Spleen (tissue), 11 donors: ENCODE measurements at regions not wholly inside any gene's neighbourhood (a gene's known extent, or its start where the extent isn't known, plus 50 kb on each side); places are given as distances from the start of the nearest gene placed in this dataset.

Source experiments
- DNase-seq: peaks from one replicate; pipeline ENCODE4 v3.0.0-alpha.2; 2020
- H3K27ac ChIP-seq, 8 donors: fragments of 200-600 bp; sonication (generic) in 7 of 8; 1 replicate in 4 of 8; 2 replicates in 4 of 8; pipeline versions ENCODE4 v1.5.0 to v1.8.0; 2016 to 2021; ENCODE audit warnings: inconsistent platforms in 4 of 8, mild to moderate bottlenecking in 4 of 8, moderate library complexity in 1 of 8
- H3K27me3 ChIP-seq, 7 donors: fragments of 200-600 bp; sonication (generic) in 6 of 7; replicated peaks in 1 of 7; 1 replicate in 4 of 7; 2 replicates in 3 of 7; pipeline versions ENCODE4 v1.5.0 to v1.8.0; 2016 to 2021; ENCODE audit warnings: inconsistent platforms in 3 of 7, mild to moderate bottlenecking in 1 of 7
- H3K36me3 ChIP-seq, 6 donors: fragments of 200-600 bp; sonication (generic) in 5 of 6; 1 replicate in 4 of 6; 2 replicates in 2 of 6; pipeline versions ENCODE4 v1.5.0 to v1.8.0; 2016 to 2021; ENCODE audit warnings: inconsistent platforms in 2 of 6
- H3K4me1 ChIP-seq, 6 donors: fragments of 200-600 bp; sonication (generic) in 5 of 6; 1 replicate in 3 of 6; 2 replicates in 3 of 6; pipeline versions ENCODE4 v1.5.0 to v1.8.0; 2016 to 2021; ENCODE audit warnings: inconsistent platforms in 3 of 6
- H3K4me3 ChIP-seq, 8 donors: fragments of 200-600 bp; sonication (generic) in 7 of 8; 1 replicate in 4 of 8; 2 replicates in 4 of 8; pipeline versions ENCODE4 v1.5.0 to v1.8.0; 2016 to 2021; ENCODE audit warnings: inconsistent platforms in 4 of 8, mild to moderate bottlenecking in 4 of 8, moderate library complexity in 2 of 8
- H3K9me3 ChIP-seq, 8 donors: fragments of 200-600 bp; sonication (generic) in 7 of 8; 1 replicate in 4 of 8; 2 replicates in 4 of 8; pipeline versions ENCODE4 v1.5.0 to v1.8.0; 2016 to 2021; ENCODE audit warnings: inconsistent platforms in 4 of 8
- POLR2A ChIP-seq, 3 donors: fragments of 450-650 bp; IDR thresholded peaks; one replicate each; pipeline ENCODE4 v1.5.1; 2017; ENCODE audit warnings: antibody characterized with exemption in 3 of 3, mild to moderate bottlenecking in 1 of 3
- POLR2AphosphoS5 ChIP-seq, 3 donors: sonication (generic); formaldehyde crosslinking; IDR thresholded peaks; one replicate each; pipeline ENCODE4 v1.5.1; 2017; ENCODE audit warnings: antibody characterized with exemption in 3 of 3
- WGBS, 5 donors: extraction: QIAGEN DNeasy Blood & Tissue Kit in 3 of 5; methylation state at CpG; one replicate each; pipeline versions ENCODE4 v1.1.5 to v1.1.7; 2013 to 2018; 5-methylcytosine and 5-hydroxymethylcytosine counted together
- intact Hi-C: fragments of 100-400 bp; cut with DNase I; formaldehyde crosslinking; loops from one replicate; pipeline ENCODE4 v1.15.0; 2023; ENCODE audit warnings: low total_unique reads
- TF ChIP-seq, protein P1 (sequence below), 11 experiments: fragments of 200-600 bp in 7 of 11; fragments of 450-650 bp in 4 of 11; sonication (generic) in 4 of 11; IDR thresholded peaks in 8 of 11; conservative IDR thresholded peaks in 3 of 11; 1 replicate in 7 of 11; 2 replicates in 4 of 11; pipeline versions ENCODE4 v1.4.0 to v1.8.0; 2016 to 2021; ENCODE audit warnings: antibody characterized with exemption in 11 of 11, inconsistent platforms in 4 of 11, mild to moderate bottlenecking in 1 of 11
- donor health status: healthy with polysubstance abuse.
- donor health status: DM: no; HTN: no; CAD: no; lungs with moderate emphysema.
- donor health status: DM: no; HTN: no; CAD: no.
- donor health status: Bipolar disorder and iron deficiency.
- donor health status: healthy.
- donor health status: DM: no; HTN: no; CAD: no.
- donor health status: DM: yes; HTN: yes; CAD: no.

DNA sequence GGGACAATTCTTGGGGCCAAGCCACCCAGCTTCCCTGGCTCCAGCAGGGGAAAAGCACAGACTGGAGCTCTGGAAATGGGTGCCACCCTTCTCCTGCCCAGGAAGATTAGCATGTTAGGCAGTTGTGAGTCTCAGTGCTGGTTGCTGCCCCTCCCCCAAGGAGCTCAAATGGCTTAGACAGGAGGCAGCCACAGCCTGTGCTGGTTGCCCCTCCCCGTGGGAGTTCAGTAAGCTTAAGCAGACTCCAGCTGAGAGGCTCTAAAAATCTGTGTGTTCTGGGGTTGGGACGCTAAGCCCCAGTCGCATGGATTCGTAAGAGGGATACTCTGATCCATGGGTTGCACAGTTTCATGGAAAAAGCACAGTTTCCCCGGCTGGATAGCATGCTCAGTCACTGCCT, 92.7 kb upstream of the NDST3 start:
- 54 to 92% (median 79%) methylated on average over 5 of the region's 5 CpGs for WGBS, 5 donors
- Histone ChIP-seq H3K9me3 (peaks cover 0 to 18% (median 0%) of the 10 kb centered on the region in 8 donors), H3K4me1 (no peaks in the 10 kb centered on the region), H3K27me3 (no peaks in the 10 kb centered on the region), H3K27ac (no peak overlapping the region), H3K36me3 (no peaks in the 10 kb centered on the region), H3K4me3 (no peak overlapping the region)
- intact Hi-C loops, result no loop called here
- no peak for TF ChIP-seq POLR2AphosphoS5 (IDR thresholded peaks at IDR 0.05)
- TF ChIP-seq, protein P1, sequence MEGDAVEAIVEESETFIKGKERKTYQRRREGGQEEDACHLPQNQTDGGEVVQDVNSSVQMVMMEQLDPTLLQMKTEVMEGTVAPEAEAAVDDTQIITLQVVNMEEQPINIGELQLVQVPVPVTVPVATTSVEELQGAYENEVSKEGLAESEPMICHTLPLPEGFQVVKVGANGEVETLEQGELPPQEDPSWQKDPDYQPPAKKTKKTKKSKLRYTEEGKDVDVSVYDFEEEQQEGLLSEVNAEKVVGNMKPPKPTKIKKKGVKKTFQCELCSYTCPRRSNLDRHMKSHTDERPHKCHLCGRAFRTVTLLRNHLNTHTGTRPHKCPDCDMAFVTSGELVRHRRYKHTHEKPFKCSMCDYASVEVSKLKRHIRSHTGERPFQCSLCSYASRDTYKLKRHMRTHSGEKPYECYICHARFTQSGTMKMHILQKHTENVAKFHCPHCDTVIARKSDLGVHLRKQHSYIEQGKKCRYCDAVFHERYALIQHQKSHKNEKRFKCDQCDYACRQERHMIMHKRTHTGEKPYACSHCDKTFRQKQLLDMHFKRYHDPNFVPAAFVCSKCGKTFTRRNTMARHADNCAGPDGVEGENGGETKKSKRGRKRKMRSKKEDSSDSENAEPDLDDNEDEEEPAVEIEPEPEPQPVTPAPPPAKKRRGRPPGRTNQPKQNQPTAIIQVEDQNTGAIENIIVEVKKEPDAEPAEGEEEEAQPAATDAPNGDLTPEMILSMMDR (IDR thresholded peaks at IDR 0.05 in 8 of 11, conservative IDR thresholded peaks at IDR 0.05 in 3 of 11), result no peak
- TF ChIP-seq POLR2A (IDR thresholded peaks at IDR 0.05), result no peak
- no peak for DNase-seq

DNA sequence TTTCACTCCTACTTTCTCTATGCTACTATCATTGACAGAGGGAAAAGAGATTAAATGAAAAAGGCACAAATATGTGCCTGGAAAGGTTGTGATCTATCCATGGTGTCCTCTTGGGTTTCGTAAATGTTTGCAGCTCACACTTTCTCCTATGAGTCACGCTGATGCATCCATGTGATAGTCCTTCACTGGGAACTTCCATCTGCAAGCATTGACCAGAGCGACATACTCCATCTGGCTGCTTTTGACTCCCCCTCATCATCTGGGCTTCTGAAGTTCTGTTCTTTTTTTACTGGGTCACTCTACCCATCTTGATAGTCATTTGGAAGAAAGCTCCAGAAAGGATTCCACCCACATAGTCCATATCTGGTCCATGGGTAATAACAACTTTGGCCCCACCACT, 84.7 kb upstream of the NDST3 start:
- H3K9me3 ChIP-seq, result peaks cover 0 to 6% (median 0%) of the 10 kb centered on the region in 8 donors
- TF ChIP-seq POLR2AphosphoS5 (IDR thresholded peaks at IDR 0.05) (no peak), POLR2A (IDR thresholded peaks at IDR 0.05) (no peak)
- TF ChIP-seq, protein P1 (IDR thresholded peaks at IDR 0.05 in 8 of 11, conservative IDR thresholded peaks at IDR 0.05 in 3 of 11), result no peak
- H3K4me1 ChIP-seq, result no peaks in the 10 kb centered on the region
- WGBS, 5 donors, result 60 to 79% (median 71%) methylated on average over 3 of the region's 3 CpGs
- intact Hi-C loops, result no loop called here
- no peak overlapping the region for H3K4me3 ChIP-seq
- H3K27ac ChIP-seq, result no peak overlapping the region
- no peaks in the 10 kb centered on the region for H3K36me3 ChIP-seq
- DNase-seq, result no peak
- no peaks in the 10 kb centered on the region for H3K27me3 ChIP-seq

DNA sequence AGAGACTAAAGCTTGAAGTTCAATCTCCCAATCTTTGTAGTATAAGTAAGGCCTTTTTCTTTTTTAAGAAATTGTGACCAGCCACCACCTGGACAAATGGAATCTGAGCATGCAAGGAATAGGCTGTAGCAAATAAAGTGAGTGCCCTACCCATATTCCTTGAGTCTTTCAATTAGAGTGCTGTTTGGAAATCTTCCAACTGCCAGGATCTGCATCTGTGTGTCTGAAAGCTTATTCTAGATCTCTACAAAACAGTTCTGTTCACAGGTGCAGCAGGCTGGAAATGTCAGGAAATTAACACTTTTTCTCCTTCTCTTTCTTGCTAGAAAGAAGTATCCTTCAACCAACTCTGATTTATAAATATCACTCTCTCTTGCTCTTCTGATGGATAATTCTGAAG, 76.7 kb upstream of the NDST3 start:
- no peaks in the 10 kb centered on the region for H3K27me3 ChIP-seq
- no peaks in the 10 kb centered on the region for H3K4me1 ChIP-seq
- no peaks in the 10 kb centered on the region for H3K36me3 ChIP-seq
- no peak overlapping the region for H3K4me3 ChIP-seq
- DNase-seq, result no peak
- intact Hi-C loops, result no loop called here
- no peak overlapping the region for H3K27ac ChIP-seq
- H3K9me3 ChIP-seq, result peaks cover 0 to 6% (median 0%) of the 10 kb centered on the region in 8 donors
- TF ChIP-seq POLR2A (IDR thresholded peaks at IDR 0.05), result no peak
- TF ChIP-seq, protein P1 (IDR thresholded peaks at IDR 0.05 in 8 of 11, conservative IDR thresholded peaks at IDR 0.05 in 3 of 11), result no peak

DNA sequence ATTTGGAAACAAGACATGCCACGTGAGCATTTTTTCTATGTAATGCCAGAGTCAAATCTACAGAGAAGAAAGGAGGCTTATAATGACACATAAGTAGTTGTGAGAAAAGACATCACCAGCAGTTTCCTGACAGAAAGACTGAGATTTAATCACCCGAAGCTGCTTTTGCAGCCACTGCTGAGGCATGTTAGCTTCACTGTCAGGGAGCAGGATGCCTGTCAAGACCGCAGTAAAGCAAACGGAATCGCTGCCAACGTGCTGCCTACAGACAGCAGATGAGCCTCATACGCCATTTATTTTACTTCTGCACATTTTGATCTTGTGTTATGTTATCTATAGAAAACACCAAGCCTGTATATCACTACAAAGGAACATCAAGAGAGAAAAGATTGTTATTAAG, 68.7 kb upstream of the NDST3 start:
- DNase-seq, result no peak

More for the DNA sequence above, 68.7 kb upstream of the NDST3 start:
- H3K4me3 ChIP-seq, result no peak overlapping the region
- H3K27me3 ChIP-seq, result no peaks in the 10 kb centered on the region
- no peaks in the 10 kb centered on the region for H3K36me3 ChIP-seq
- TF ChIP-seq POLR2AphosphoS5 (IDR thresholded peaks at IDR 0.05) (no peak), POLR2A (IDR thresholded peaks at IDR 0.05) (no peak)
- TF ChIP-seq, protein P1 (IDR thresholded peaks at IDR 0.05 in 8 of 11, conservative IDR thresholded peaks at IDR 0.05 in 3 of 11), result no peak
- WGBS, 5 donors, result 66 to 71% (median 68%) methylated on average over 7 of the region's 7 CpGs
- peaks cover 0 to 8% (median 0%) of the 10 kb centered on the region in 8 donors for H3K9me3 ChIP-seq
- intact Hi-C loops, result no loop called here
- H3K4me1 ChIP-seq, result no peaks in the 10 kb centered on the region
- no peak overlapping the region for H3K27ac ChIP-seq
